HG03342 (cell line): ENCODE measurements at regions not wholly inside any gene's neighbourhood (a gene's known extent, or its start where the extent isn't known, plus 50 kb on each side); places are given as distances from the start of the nearest gene placed in this dataset.
A peak's percentile ranks its signal among the peaks of the same experiment; 100 is the strongest.

Source experiments
- ATAC-seq: cut with Tn5 transposase; IDR thresholded peaks from one replicate; pipeline ENCODE4 v1.9.1; 2021; ENCODE audit warnings: mild to moderate bottlenecking, moderate library complexity; ENCODE audit not compliant: unreplicated experiment

DNA sequence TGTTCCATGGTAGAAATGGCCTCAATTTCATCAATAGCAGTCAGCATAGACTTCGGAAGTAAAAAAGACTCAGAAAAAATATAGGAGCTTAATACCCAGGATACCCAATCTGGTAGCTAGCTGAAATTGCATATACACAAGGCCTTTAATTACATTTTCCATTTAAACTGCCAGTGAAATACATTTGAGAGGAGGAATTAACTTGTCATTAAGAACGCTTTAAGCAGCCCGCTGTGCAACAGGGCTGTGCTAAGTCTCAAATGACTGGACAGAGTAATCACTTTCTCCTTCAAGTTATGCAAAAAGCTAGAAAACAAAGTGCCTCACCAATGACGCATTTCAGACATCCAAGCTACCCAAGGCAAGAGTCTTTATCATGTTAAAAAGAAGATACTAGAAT lies 558.8 kb downstream of the MBD2 start:
- no peak for ATAC-seq

GRCh38 chr18:53664575-53664974 lies 559.9 kb downstream of the MBD2 start:
- no peak for ATAC-seq

- no peak for ATAC-seq
Measured at GRCh38 chr18:53660306-53660705, 564.2 kb downstream of the MBD2 start.

DNA sequence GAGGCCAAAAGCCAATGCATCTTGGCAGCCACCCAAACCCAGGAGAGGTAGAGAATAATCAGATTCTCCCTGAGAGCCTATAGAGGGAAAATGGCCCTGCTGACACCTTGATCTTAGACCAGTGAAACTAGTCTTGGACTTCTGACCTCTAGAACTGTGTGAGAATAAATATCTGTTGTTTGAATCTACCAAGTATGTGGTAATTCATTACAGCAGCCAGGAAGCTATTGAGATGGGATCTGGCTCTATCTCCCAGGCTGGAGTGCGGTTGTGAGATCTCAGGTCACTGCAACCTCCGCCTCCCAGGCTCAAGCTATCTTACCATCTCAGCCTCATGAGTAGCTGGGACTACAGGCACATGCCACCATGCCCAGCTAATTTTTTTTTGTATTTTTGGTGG lies 567.2 kb downstream of the MBD2 start:
- no peak for ATAC-seq

DNA sequence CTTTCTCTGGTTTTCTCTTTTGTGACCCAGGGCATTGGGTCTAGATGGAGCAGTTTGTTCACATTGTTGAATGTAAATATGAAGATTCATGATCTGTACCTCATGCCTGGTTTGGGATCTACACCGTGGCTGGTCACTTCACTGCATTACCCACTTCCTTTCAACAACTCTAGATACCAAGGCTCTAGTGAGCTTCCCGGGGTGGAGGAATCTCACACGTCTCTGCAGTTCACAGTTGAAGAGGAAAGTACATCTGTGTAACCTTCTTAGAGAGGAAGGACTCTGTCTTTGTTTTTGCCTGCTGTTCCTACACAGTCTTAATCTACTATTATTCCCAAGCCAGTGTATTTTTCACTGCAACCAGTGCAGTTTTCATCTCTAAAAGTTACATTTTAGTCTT lies 574.8 kb downstream of the MBD2 start:
- no peak for ATAC-seq

DNA sequence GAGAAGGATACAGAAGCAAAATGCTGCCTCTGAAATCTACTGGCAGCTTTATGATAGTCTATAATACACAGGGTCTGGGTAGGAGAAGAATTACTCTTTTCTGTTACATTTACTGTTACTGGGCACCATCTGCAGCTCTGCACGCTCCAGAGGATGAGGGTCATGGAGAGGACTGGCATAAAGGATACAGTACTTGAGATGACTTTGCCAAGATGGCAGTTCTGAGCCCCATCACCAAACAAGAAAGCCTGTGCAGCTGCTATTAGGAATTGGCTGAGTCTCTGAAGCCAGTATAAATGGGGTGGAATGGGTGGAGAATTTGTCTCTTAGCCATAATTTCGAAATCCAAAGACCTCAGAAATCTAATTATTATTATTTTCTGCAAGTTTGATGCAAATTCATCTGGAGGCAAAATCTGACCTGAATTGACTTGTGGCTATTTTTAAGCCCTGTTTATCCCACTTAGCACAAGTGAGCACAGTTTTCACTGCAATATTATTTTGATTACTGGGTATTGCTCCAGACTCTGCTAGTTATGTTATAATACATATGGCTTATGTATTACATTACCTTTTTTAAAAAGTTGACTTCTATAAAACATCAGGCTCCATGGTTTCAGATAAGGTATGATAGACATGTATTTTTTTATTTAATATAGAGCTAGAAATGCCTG lies 579.5 kb downstream of the MBD2 start:
- ATAC-seq = no peak

DNA sequence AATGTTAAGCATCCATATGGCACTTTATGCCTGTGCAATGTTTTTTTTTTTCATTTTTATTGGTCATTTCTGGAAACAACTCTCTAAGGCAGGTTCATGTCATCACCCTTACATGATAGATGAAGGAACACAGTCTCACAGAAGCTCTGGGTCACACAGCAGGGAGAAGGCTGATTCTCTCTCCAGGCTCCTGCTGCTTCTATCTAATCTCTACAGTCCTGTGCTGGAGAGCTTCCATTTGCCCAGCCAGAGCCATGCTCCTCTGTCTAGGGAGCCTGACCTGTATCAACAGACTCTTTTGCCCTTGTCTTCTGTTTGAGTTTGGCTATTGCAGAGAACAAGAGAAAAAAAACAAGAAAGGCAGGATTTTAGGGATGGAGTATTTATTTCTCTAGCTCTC lies 584.8 kb downstream of the MBD2 start:
- no peak for ATAC-seq

DNA sequence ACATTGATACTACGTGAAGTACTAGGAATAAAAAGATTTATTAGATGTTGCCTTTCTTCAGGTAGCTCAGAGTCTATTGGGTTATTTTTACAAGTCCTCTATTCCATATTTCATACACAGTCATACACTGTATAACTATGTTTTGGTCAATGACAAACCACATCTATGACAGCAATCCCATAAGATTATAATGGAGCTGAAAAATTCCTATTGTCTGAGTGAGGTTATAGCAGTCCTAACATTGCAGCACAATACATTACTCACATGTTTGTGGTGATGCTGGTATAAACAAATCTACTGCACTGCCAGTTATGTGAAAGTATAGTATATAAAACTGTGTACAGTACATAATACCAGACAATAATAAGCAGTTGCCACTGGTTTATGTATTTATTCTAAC lies 595.1 kb downstream of the MBD2 start:
- ATAC-seq = no peak

DNA sequence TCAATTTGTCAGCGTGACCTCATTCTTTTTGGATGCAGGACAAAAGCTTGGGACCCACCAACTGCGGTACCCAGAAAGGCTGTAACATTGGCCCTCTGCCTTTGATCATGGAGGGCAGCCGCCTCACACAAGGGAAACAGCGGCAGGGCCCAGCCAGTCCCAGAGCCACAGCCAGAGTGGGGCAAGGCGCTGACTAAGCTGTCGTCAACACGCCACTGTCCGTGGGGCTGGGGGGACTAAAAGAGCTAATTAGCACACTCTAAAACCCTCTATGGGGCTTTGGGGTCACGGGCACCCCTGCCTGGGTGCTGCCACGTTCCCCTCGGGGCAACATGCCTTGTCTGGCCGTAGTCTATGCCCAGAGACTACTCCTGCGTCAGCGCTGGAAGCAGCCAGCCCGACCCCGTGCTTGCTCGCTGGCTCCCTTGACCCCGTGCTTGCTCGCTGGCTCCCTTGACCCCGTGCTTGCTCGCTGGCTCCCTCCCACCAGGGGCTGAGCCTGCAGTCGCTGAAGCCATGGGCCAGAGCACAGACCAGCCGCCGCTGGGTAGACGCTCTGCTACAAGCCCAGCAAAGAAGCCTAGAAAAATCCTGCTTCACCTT lies 598.4 kb downstream of the MBD2 start:
- no peak for ATAC-seq

DNA sequence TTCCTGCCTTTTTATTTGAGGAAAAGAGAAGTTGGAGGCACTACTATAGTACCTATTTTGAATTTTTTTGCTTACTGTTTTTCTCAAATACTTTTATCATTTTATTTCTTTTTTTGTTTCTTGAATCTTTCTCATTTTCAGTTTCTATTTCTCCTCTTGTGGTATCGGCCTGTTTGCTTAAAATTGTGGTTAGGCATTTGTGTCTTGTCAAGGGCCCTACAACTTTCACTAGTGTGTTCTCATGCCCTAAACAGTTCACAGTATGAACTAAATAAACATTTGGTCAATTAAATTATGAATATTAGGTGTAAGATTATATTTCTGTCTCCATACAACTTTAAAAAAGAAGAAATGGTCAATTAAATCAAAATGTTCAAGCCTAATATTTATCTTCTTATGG lies 613.5 kb downstream of the MBD2 start:
- ATAC-seq = peak; percentile 59

- ATAC-seq = no peak
Measured at GRCh38 chr18:53606792-53607191, 617.7 kb downstream of the MBD2 start.

GRCh38 chr18:53605198-53605597 lies 619.3 kb downstream of the MBD2 start:
- no peak for ATAC-seq

GRCh38 chr18:53603276-53603675 lies 621.2 kb downstream of the MBD2 start:
- ATAC-seq = no peak

- no peak for ATAC-seq
Measured at GRCh38 chr18:53601344-53601743, 623.1 kb downstream of the MBD2 start.

GRCh38 chr18:53586923-53587322 lies 637.5 kb downstream of the MBD2 start:
- no peak for ATAC-seq
